22Rv1 (cell line): ENCODE measurements at regions not wholly inside any gene's neighbourhood (a gene's known extent, or its start where the extent isn't known, plus 50 kb on each side); places are given as distances from the start of the nearest gene placed in this dataset.

Experiments
- H3K27ac ChIP-seq: fragments of 450-650 bp; 2 replicates; pipeline ENCODE4 v1.5.1; 2017
- ZFX ChIP-seq: fragments of 450-650 bp; IDR thresholded peaks from 2 replicates; pipeline ENCODE4 v1.6.1; 2017; ENCODE audit warnings: antibody characterized with exemption, borderline replicate concordance
- TF ChIP-seq, protein P1 (sequence below): fragments of 450-650 bp; IDR thresholded peaks from 2 replicates; pipeline ENCODE4 v1.5.1; 2017; ENCODE audit warnings: mild to moderate bottlenecking

DNA sequence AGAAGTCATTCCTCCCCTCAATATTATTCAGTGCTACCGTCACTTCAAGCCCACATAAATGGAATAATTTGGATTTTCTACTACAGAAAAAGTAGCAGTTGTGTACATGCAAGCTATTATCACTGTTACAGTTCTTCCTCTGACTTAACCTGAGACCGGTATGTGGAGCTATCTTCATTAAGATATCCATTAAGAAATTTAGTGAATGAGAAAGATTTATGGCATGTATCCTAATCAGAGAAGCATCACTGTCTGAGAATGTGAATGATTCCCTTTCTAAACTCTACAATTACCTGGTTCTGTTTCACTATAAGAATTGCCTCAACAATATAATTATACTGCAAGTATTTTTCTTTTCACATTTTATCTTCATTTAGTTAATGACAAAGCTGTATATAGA, 278.7 kb downstream of the KLF5 start:
- TF ChIP-seq, protein P1, sequence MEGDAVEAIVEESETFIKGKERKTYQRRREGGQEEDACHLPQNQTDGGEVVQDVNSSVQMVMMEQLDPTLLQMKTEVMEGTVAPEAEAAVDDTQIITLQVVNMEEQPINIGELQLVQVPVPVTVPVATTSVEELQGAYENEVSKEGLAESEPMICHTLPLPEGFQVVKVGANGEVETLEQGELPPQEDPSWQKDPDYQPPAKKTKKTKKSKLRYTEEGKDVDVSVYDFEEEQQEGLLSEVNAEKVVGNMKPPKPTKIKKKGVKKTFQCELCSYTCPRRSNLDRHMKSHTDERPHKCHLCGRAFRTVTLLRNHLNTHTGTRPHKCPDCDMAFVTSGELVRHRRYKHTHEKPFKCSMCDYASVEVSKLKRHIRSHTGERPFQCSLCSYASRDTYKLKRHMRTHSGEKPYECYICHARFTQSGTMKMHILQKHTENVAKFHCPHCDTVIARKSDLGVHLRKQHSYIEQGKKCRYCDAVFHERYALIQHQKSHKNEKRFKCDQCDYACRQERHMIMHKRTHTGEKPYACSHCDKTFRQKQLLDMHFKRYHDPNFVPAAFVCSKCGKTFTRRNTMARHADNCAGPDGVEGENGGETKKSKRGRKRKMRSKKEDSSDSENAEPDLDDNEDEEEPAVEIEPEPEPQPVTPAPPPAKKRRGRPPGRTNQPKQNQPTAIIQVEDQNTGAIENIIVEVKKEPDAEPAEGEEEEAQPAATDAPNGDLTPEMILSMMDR = no peak
- no peak for TF ChIP-seq ZFX

DNA sequence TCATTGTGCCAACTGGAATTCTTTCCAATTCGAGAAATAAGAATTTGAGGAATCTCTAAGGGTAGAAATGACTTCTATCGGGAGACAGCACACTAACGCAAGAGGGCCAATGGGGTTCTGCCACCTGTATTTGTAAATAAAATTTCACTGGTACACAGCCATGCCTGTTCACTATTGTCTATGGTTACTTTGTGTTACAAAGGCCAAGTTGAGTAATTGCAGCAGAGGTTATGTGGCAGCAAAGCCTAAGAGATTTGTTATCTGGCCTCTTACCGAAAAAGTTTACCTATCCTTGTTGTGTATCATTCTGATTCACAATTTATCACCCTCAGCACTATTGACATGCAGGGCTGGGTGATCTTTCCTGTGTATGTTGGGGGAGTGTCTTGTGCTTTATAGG, 278.0 kb downstream of the KLF5 start:
- no peak for TF ChIP-seq ZFX
- TF ChIP-seq, protein P1 = no peak
- no peak overlapping the region for H3K27ac ChIP-seq

More for the DNA sequence above, 278.7 kb downstream of the KLF5 start:
- H3K27ac ChIP-seq = no peak overlapping the region

DNA sequence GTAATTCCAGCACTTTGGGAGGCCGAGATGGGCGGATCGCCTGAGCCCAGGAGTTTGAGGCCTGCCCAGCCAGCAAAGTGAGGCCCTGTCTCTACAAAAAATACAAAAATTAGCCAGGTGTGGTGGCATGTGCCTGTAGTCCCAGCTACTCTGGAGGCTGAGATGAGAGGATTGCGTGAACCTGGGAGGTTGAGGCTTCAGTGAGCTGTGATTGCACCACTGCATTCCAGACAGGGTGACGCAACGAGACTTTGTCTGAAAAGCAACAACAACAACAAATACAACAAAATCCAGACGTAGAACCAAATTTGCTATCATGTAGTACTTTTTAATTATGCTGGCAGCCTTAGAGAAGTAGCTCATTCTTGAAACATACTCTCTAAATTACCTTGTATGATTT, 277.1 kb downstream of the KLF5 start:
- TF ChIP-seq ZFX = no peak
- TF ChIP-seq, protein P1 = no peak
- H3K27ac ChIP-seq = no peak overlapping the region

DNA sequence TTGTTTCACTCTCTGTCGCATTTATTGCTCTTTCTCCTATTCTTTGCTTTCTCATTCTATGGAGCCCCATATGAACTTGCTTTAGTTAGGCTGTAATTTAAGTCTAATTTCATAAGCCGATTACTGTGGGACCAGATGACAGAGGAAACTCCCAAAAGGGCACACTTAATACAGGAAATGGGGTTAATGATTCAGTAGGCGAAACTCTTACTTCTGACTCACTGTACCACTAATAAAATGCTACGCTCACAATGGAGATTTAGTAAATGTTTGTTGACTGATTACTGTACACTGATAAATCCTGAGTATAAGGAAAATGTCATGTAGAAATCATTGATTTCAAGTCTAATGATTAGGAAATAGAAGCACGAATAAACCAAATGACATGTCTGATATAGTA, 276.4 kb downstream of the KLF5 start:
- TF ChIP-seq, protein P1 = no peak
- no peak for TF ChIP-seq ZFX
- no peak overlapping the region for H3K27ac ChIP-seq

DNA sequence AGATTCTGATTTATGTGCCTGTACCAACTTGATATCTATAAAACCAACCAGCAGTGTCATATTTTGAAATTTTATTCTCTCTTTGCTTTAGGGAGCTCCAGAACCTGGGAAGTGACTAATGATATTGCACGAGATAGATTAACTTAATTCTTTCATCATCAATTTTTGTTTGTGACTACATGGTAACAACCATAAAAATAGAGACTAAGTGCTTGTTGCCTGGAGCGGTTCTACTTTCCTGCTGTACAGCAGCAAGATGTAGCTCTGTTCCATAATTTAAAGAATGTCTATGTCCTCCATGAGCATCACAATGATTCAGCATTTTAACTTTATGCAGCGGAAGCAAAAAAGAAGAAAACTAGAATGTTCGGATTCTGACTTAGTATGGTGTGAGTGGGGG, 275.6 kb downstream of the KLF5 start:
- no peak overlapping the region for H3K27ac ChIP-seq
- TF ChIP-seq, protein P1 = no peak
- no peak for TF ChIP-seq ZFX

DNA sequence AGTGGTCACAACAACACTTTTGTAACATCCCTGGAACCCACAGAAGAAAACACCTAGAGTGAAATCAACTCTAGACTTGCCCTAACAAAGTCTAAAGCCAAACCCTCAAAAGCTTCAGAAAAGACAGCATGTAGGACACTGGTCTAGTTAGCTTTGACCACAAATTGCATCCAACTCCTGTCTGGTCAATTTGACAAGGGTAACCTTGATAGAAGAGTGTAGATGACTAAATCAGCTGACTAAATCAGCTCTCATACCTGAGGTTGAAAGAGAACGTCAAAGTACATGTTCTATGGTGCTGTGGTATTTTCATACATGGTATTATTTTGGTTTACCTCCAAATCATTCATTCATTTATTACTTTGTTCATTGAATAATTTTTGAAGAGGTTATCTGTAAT, 272.8 kb downstream of the KLF5 start:
- H3K27ac ChIP-seq = no peak overlapping the region
- TF ChIP-seq ZFX = no peak
- TF ChIP-seq, protein P1 = no peak

DNA sequence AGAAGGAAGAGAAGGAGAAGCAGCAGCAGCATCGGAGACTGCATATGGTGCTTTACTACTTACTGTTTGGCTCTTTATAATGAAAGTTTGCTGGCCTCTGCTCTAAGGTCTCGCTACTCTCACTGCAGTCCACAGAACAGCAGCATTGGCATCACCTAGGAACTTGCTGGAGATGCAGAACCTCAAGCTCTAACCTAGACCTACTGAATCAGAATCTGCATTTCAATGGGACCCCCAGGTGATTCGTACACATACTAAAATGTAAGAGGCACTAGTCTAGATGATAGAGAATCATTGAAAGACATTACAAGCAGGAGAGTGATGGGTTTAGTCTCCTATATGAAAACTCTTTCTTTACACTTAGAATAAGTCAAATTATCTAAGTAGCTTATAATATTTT, 270.6 kb downstream of the KLF5 start:
- no peak overlapping the region for H3K27ac ChIP-seq
- TF ChIP-seq, protein P1 = no peak
- no peak for TF ChIP-seq ZFX
